K562 (cell line): ENCODE measurements at regions not wholly inside any gene's neighbourhood (a gene's known extent, or its start where the extent isn't known, plus 50 kb on each side); places are given as distances from the start of the nearest gene placed in this dataset.

Experiments
- ATAC-seq: fragments of 200-7000 bp; cut with Tn5 transposase; 3 replicates; pipeline ENCODE4 v1.9.1; 2020; ENCODE audit warnings: moderate library complexity
- BruUV-seq: library from RNA; stranded (reverse); fragments of 400-500 nt; replicated peaks from 2 replicates; lab custom pipeline; 2021; lab: Mats Ljungman, UMichigan
- CTCF ChIA-PET: fragments of 300-600 bp; formaldehyde crosslinking; extraction: SDS; loops from one replicate; lab custom pipeline; 2021; ENCODE audit warnings: low intra/inter-chr PET ratio; lab: Yijun Ruan, JAX
- POLR2A ChIA-PET: fragments of 300-600, 350-650 bp; sonication (Branson Sonifier 250); formaldehyde crosslinking; extraction: SDS; loops from one replicate; lab custom pipeline; 2021; ENCODE audit warnings: antibody characterized with exemption, inconsistent platforms; lab: Yijun Ruan, JAX
- DNase-seq, 4 experiments: peaks; one replicate each; pipeline versions ENCODE4 v3.0.0 to v3.0.0-alpha.2; 2011 to 2018; ENCODE audit warnings: low spot score in 3 of 4, mixed read lengths in 3 of 4; ENCODE audit errors: extremely low read depth in 1 of 4
- FAIRE-seq: peaks from 2 replicates; lab custom pipeline; 2011; peaks lifted over from hg19 to GRCh38; lab: Jason Lieb, UNC
- H2AFZ ChIP-seq: 2 replicates; pipeline ENCODE4 v1.6.0; 2011; ENCODE audit warnings: low read depth, low read length, control low read depth, inconsistent platforms
- H3K27ac ChIP-seq: fragments of 200-600 bp; 3 replicates; pipeline ENCODE4 v1.8.0; 2011; ENCODE audit warnings: low read depth, mild to moderate bottlenecking, control low read depth, inconsistent platforms, low read length, moderate library complexity, mixed read lengths; ENCODE audit errors: extremely low read depth
- H3K27me3 ChIP-seq, 2 experiments: fragments of 300-600 bp in 1 of 2; 2 replicates in 1 of 2; 3 replicates in 1 of 2; pipeline versions ENCODE4 v1.6.0 to v1.8.0; 2011; ENCODE audit warnings: inconsistent platforms in 2 of 2, low read length in 2 of 2, mild to moderate bottlenecking in 1 of 2, mixed read lengths in 1 of 2, moderate library complexity in 1 of 2; ENCODE audit not compliant: control insufficient read depth in 2 of 2, insufficient read depth in 2 of 2
- H3K36me3 ChIP-seq: fragments of 300-600 bp; 3 replicates; pipeline ENCODE4 v1.8.0; 2011; ENCODE audit warnings: mild to moderate bottlenecking, low read length, inconsistent platforms; ENCODE audit not compliant: control insufficient read depth, insufficient read depth
- H3K4me1 ChIP-seq, 2 experiments: fragments of 200-600 bp in 1 of 2; replicated peaks in 1 of 2; 2 replicates in 1 of 2; 3 replicates in 1 of 2; pipeline versions ENCODE4 v1.5.1 to v1.8.0; 2011; ENCODE audit warnings: inconsistent platforms in 2 of 2, low read length in 2 of 2, mild to moderate bottlenecking in 1 of 2, mixed read lengths in 1 of 2, moderate library complexity in 1 of 2; ENCODE audit not compliant: control insufficient read depth in 2 of 2, insufficient read depth in 2 of 2
- H3K4me2 ChIP-seq: 2 replicates; pipeline ENCODE4 v1.6.1; 2011; ENCODE audit warnings: low read length, control low read depth, inconsistent platforms, mixed read lengths; ENCODE audit not compliant: insufficient read depth
- H3K4me3 ChIP-seq: fragments of 200-600 bp; sonication (generic), shearing (Covaris generic); 2 replicates; pipeline ENCODE4 v1.5.1; 2016; ENCODE audit warnings: control low read depth, inconsistent platforms
- H3K79me2 ChIP-seq: fragments of 200-600 bp; 3 replicates; pipeline ENCODE4 v1.8.0; 2011; ENCODE audit warnings: low read length, inconsistent platforms; ENCODE audit not compliant: control insufficient read depth, insufficient read depth
- H3K9ac ChIP-seq, 2 experiments: 2 replicates each; pipeline versions ENCODE4 v1.6.0 to v1.6.1; 2011; ENCODE audit warnings: low read depth in 2 of 2, low read length in 2 of 2, control low read depth in 1 of 2, inconsistent platforms in 1 of 2, mild to moderate bottlenecking in 1 of 2, mixed read lengths in 1 of 2; ENCODE audit not compliant: insufficient read depth in 1 of 2
- H3K9me1 ChIP-seq: one replicate; pipeline ENCODE4 v1.6.0; 2011; ENCODE audit warnings: inconsistent platforms, mild to moderate bottlenecking, low read length, moderate library complexity; ENCODE audit not compliant: control insufficient read depth, insufficient read depth
- H3K9me3 ChIP-seq: replicated peaks from 2 replicates; pipeline ENCODE4 v1.5.1; 2011; ENCODE audit warnings: low read depth, low read length, inconsistent platforms; ENCODE audit not compliant: control insufficient read depth, insufficient read depth
- H4K20me1 ChIP-seq: replicated peaks from 2 replicates; pipeline ENCODE4 v1.6.1; 2011; ENCODE audit warnings: low read length, inconsistent platforms, mixed read lengths; ENCODE audit not compliant: control insufficient read depth, insufficient read depth
- GABPA ChIP-seq: fragments of 200-800 bp; sonication (Bioruptor generic); conservative IDR thresholded peaks from 2 replicates; pipeline ENCODE4 v1.6.1; 2016; ENCODE audit warnings: low read depth, missing genetic modification characterization, missing compliant biosample characterization
- GTF2F1 ChIP-seq: IDR thresholded peaks from 2 replicates; pipeline ENCODE4 v1.6.1; 2011; ENCODE audit warnings: low read depth, low read length, improper control_type of control experiment
- IFI16 ChIP-seq: fragments of 250-450 bp; sonication (Bioruptor Pico); IDR thresholded peaks from 2 replicates; pipeline ENCODE4 v2.1.2; 2022; ENCODE audit warnings: mild to moderate bottlenecking, inconsistent platforms
- MCM3 ChIP-seq: fragments of 450-650 bp; IDR thresholded peaks from 2 replicates; pipeline ENCODE4 v1.6.1; 2016
- NFIC ChIP-seq: fragments of 450-650 bp; IDR thresholded peaks from 2 replicates; pipeline ENCODE4 v1.6.1; 2017; ENCODE audit warnings: mild to moderate bottlenecking, inconsistent platforms
- NONO ChIP-seq, 2 experiments: fragments of 200-400 bp in 1 of 2; fragments of 450-650 bp in 1 of 2; formaldehyde crosslinking in 1 of 2; IDR thresholded peaks; 2 replicates each; pipeline ENCODE4 v1.6.1; 2017; ENCODE audit warnings: low read depth in 2 of 2, mild to moderate bottlenecking in 2 of 2, moderate library complexity in 2 of 2, low read length in 1 of 2
- PHF8 ChIP-seq: fragments of 200-600 bp; sonication (generic); IDR thresholded peaks from 2 replicates; pipeline ENCODE4 v1.6.1; 2012; ENCODE audit warnings: mixed run types, mild to moderate bottlenecking, inconsistent platforms, low read length, moderate library complexity, borderline replicate concordance
- PRMT5 ChIP-seq: sonication (generic); formaldehyde crosslinking; IDR thresholded peaks from 2 replicates; pipeline ENCODE4 v1.5.0; 2020; ENCODE audit warnings: missing genetic modification reagents
- RFX1 ChIP-seq: fragments of 450-650 bp; IDR thresholded peaks from 2 replicates; pipeline ENCODE4 v1.6.1; 2016; ENCODE audit warnings: mild to moderate bottlenecking, moderate library complexity
- SMARCB1 ChIP-seq: IDR thresholded peaks from 2 replicates; pipeline ENCODE4 v1.6.1; 2011; ENCODE audit warnings: improper control_type of control experiment, low read depth; ENCODE audit not compliant: insufficient read length
- WHSC1 ChIP-seq: IDR thresholded peaks from one replicate; pipeline ENCODE4 v1.6.1; 2012; ENCODE audit warnings: low read length, control low read depth, inconsistent platforms
- ZNF41 ChIP-seq: fragments of 250-450 bp; sonication (Bioruptor Pico); conservative IDR thresholded peaks from 2 replicates; pipeline ENCODE4 v1.4.0; 2020; ENCODE audit warnings: mild to moderate bottlenecking
- ZNF717 ChIP-seq: fragments of 250-450 bp; sonication (Bioruptor Pico); IDR thresholded peaks from 2 replicates; pipeline ENCODE4 v1.5.0; 2021
- WGBS: fragments of 100-300 bp; shearing (Covaris generic); methylation state at CpG from one replicate; pipeline ENCODE4 v1.1.6; 2016; ENCODE audit warnings: low coverage, mixed read lengths; ENCODE audit not compliant: insufficient coverage; ENCODE audit errors: missing lambda C conversion rate; 5-methylcytosine and 5-hydroxymethylcytosine counted together
- in situ Hi-C: fragments of 300-500 bp; cut with MboI; formaldehyde crosslinking; loops from 4 replicates; pipeline ENCODE4 v1.15.0; 2018; ENCODE audit warnings: inconsistent platforms, mixed read lengths
- intact Hi-C: fragments of 100-400 bp; cut with micrococcal nuclease; formaldehyde crosslinking; loops from 2 replicates; pipeline ENCODE4 v1.14.2; 2022
- TF ChIP-seq, protein P1 (sequence below): sonication (generic); formaldehyde crosslinking; IDR thresholded peaks from 2 replicates; pipeline ENCODE4 v1.8.0; 2022; ENCODE audit warnings: mild to moderate bottlenecking, missing genetic modification reagents
- TF ChIP-seq, protein P2 (sequence below): fragments of 450-650 bp; IDR thresholded peaks from 2 replicates; pipeline ENCODE4 v1.6.1; 2017; ENCODE audit warnings: mild to moderate bottlenecking, moderate library complexity
- TF ChIP-seq, protein P3 (sequence below): sonication (generic); formaldehyde crosslinking; IDR thresholded peaks from 2 replicates; pipeline ENCODE4 v1.8.1; 2023; ENCODE audit warnings: mild to moderate bottlenecking, missing genetic modification reagents
- TF ChIP-seq, protein P4 (sequence below): sonication (generic); formaldehyde crosslinking; IDR thresholded peaks from 2 replicates; pipeline ENCODE4 v1.8.0; 2022; ENCODE audit warnings: missing genetic modification reagents, mild to moderate bottlenecking, borderline replicate concordance

DNA sequence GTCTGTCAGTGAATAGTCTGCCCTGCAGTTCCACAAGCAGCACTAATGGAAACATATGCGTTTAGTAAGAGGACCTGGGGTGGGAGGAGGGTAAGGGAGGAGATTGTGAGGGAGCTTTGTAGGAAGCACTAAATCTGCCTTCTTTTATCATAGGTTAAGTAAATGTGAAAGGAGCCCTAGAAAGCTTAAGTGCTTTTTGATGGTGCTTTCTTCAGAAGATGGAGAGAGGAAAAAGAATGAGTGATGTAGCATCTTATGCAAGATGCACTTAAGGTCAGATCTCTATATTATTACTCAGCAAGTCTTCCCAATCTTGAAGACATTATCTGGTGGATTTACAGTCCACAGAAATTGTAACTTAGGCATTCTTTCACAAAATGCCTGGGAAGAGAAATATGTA, 322.7 kb downstream of the PDHA2 start:
- BruUV-seq = no TSS peak

More for the DNA sequence above, 322.7 kb downstream of the PDHA2 start:
- H3K27ac ChIP-seq = no peak overlapping the region
- no peaks in the 10 kb centered on the region for H3K9me3 ChIP-seq
- H3K4me2 ChIP-seq = no peak overlapping the region
- FAIRE-seq = no peak
- no peaks in the 10 kb centered on the region for H3K27me3 ChIP-seq
- no peak overlapping the region for H2AFZ ChIP-seq
- intact Hi-C loops = no loop called here
- DNase-seq = no peak
- H4K20me1 ChIP-seq = no peaks in the 10 kb centered on the region
- TF ChIP-seq, protein P1, sequence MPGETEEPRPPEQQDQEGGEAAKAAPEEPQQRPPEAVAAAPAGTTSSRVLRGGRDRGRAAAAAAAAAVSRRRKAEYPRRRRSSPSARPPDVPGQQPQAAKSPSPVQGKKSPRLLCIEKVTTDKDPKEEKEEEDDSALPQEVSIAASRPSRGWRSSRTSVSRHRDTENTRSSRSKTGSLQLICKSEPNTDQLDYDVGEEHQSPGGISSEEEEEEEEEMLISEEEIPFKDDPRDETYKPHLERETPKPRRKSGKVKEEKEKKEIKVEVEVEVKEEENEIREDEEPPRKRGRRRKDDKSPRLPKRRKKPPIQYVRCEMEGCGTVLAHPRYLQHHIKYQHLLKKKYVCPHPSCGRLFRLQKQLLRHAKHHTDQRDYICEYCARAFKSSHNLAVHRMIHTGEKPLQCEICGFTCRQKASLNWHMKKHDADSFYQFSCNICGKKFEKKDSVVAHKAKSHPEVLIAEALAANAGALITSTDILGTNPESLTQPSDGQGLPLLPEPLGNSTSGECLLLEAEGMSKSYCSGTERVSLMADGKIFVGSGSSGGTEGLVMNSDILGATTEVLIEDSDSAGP (CRISPR knock-in tag) = no peak
- TF ChIP-seq, protein P2, sequence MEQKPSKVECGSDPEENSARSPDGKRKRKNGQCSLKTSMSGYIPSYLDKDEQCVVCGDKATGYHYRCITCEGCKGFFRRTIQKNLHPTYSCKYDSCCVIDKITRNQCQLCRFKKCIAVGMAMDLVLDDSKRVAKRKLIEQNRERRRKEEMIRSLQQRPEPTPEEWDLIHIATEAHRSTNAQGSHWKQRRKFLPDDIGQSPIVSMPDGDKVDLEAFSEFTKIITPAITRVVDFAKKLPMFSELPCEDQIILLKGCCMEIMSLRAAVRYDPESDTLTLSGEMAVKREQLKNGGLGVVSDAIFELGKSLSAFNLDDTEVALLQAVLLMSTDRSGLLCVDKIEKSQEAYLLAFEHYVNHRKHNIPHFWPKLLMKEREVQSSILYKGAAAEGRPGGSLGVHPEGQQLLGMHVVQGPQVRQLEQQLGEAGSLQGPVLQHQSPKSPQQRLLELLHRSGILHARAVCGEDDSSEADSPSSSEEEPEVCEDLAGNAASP = no peak
- TF ChIP-seq ZNF41 (no peak), PRMT5 (CRISPR knock-in tag) (no peak), IFI16 (CRISPR knock-in tag) (no peak), NFIC (no peak), WHSC1 (no peak), PHF8 (no peak), ZNF717 (CRISPR knock-in tag) (no peak), MCM3 (no peak), SMARCB1 (no peak), RFX1 (no peak), NONO (IDR thresholded peaks at IDR 0.05; ENCODE audit: low read depth in 2 of 2, low read length in 1 of 2) (no peak), GTF2F1 (no peak), GABPA (tag) (no peak)
- TF ChIP-seq, protein P3, sequence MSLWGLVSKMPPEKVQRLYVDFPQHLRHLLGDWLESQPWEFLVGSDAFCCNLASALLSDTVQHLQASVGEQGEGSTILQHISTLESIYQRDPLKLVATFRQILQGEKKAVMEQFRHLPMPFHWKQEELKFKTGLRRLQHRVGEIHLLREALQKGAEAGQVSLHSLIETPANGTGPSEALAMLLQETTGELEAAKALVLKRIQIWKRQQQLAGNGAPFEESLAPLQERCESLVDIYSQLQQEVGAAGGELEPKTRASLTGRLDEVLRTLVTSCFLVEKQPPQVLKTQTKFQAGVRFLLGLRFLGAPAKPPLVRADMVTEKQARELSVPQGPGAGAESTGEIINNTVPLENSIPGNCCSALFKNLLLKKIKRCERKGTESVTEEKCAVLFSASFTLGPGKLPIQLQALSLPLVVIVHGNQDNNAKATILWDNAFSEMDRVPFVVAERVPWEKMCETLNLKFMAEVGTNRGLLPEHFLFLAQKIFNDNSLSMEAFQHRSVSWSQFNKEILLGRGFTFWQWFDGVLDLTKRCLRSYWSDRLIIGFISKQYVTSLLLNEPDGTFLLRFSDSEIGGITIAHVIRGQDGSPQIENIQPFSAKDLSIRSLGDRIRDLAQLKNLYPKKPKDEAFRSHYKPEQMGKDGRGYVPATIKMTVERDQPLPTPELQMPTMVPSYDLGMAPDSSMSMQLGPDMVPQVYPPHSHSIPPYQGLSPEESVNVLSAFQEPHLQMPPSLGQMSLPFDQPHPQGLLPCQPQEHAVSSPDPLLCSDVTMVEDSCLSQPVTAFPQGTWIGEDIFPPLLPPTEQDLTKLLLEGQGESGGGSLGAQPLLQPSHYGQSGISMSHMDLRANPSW = no peak
- TF ChIP-seq, protein P4, sequence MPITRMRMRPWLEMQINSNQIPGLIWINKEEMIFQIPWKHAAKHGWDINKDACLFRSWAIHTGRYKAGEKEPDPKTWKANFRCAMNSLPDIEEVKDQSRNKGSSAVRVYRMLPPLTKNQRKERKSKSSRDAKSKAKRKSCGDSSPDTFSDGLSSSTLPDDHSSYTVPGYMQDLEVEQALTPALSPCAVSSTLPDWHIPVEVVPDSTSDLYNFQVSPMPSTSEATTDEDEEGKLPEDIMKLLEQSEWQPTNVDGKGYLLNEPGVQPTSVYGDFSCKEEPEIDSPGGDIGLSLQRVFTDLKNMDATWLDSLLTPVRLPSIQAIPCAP (CRISPR knock-in tag) = no peak
- H3K9me1 ChIP-seq = no peaks in the 10 kb centered on the region
- H3K9ac ChIP-seq = no peak overlapping the region
- ChIA-PET POLR2A (no interaction called here), CTCF (no interaction called here)
- H3K79me2 ChIP-seq = no peaks in the 10 kb centered on the region
- no peaks in the 10 kb centered on the region for H3K4me1 ChIP-seq
- 0% methylated on average over 1 of the region's 1 CpG for WGBS
- H3K4me3 ChIP-seq = no peak overlapping the region
- no peaks in the 10 kb centered on the region for H3K36me3 ChIP-seq
- in situ Hi-C loops = no loop called here
- no peak for ATAC-seq
